SK-N-SH treated with all-trans-retinoic acid at 6 μM for 48 hours (cell line): ENCODE measurements at regions not wholly inside any gene's neighbourhood (a gene's known extent, or its start where the extent isn't known, plus 50 kb on each side); places are given as distances from the start of the nearest gene placed in this dataset.
"Not testable (repeated sequence)": the region's sequence is repeated elsewhere in the genome, so short reads cannot be mapped to it uniquely, and the experiment has no call there.

ENCODE experiments used
- ATAC-seq: fragments of 200-7000 bp; cut with Tn5 transposase; 3 replicates; pipeline ENCODE4 v1.9.1; 2020; ENCODE audit warnings: mild to moderate bottlenecking, moderate library complexity
- ARNTL ChIP-seq: fragments of 450-650 bp; formaldehyde crosslinking; IDR thresholded peaks from 2 replicates; pipeline ENCODE4 v1.5.0; 2020; ENCODE audit warnings: low read depth, mild to moderate bottlenecking, moderate library complexity, borderline replicate concordance
- BACH2 ChIP-seq: fragments of 250-450 bp; sonication (Bioruptor Pico); IDR thresholded peaks from 2 replicates; pipeline ENCODE4 v1.9.0; 2021; ENCODE audit warnings: mild to moderate bottlenecking, borderline replicate concordance
- CSDC2 ChIP-seq: fragments of 250-450 bp; sonication (Bioruptor Pico); IDR thresholded peaks from 2 replicates; pipeline ENCODE4 v1.5.0; 2020; ENCODE audit warnings: mild to moderate bottlenecking, moderate library complexity
- ESRRG ChIP-seq: fragments of 250-450 bp; sonication (Bioruptor Pico); IDR thresholded peaks from 2 replicates; pipeline ENCODE4 v1.6.1; 2021; ENCODE audit warnings: mild to moderate bottlenecking
- GLIS3 ChIP-seq: fragments of 250-450 bp; sonication (Bioruptor Pico); IDR thresholded peaks from 2 replicates; pipeline ENCODE4 v1.5.0; 2020; ENCODE audit warnings: mild to moderate bottlenecking, moderate library complexity
- ISL1 ChIP-seq: fragments of 250-450 bp; sonication (Bioruptor Pico); IDR thresholded peaks from 2 replicates; pipeline ENCODE4 v2.1.2; 2022; ENCODE audit warnings: mild to moderate bottlenecking, moderate library complexity
- OSR1 ChIP-seq: fragments of 250-450 bp; sonication (Bioruptor Pico); IDR thresholded peaks from 2 replicates; pipeline ENCODE4 v1.8.0; 2022; ENCODE audit warnings: moderate library complexity, mild to moderate bottlenecking, inconsistent platforms
- PPARA ChIP-seq: fragments of 250-450 bp; sonication (Bioruptor Pico); IDR thresholded peaks from 2 replicates; pipeline ENCODE4 v1.5.0; 2020; ENCODE audit warnings: mild to moderate bottlenecking, borderline replicate concordance
- RARB ChIP-seq: fragments of 250-450 bp; sonication (Bioruptor Pico); IDR thresholded peaks from 2 replicates; pipeline ENCODE4 v1.8.0; 2021; ENCODE audit warnings: mild to moderate bottlenecking, moderate library complexity
- SNAI2 ChIP-seq: fragments of 250-450 bp; sonication (Bioruptor Pico); IDR thresholded peaks from 2 replicates; pipeline ENCODE4 v1.5.0; 2020; ENCODE audit warnings: mild to moderate bottlenecking, moderate library complexity
- TCF4 ChIP-seq: fragments of 250-450 bp; sonication (Bioruptor Pico); IDR thresholded peaks from 2 replicates; pipeline ENCODE4 v1.8.0; 2021; ENCODE audit warnings: mild to moderate bottlenecking, moderate library complexity, borderline replicate concordance
- TOX ChIP-seq: fragments of 250-450 bp; sonication (Bioruptor Pico); IDR thresholded peaks from 2 replicates; pipeline ENCODE4 v1.8.0; 2021; ENCODE audit warnings: mild to moderate bottlenecking, moderate library complexity, borderline replicate concordance
- TSHZ2 ChIP-seq: fragments of 250-450 bp; sonication (Bioruptor Pico); IDR thresholded peaks from 2 replicates; pipeline ENCODE4 v1.5.0; 2020; ENCODE audit warnings: mild to moderate bottlenecking, moderate library complexity
- ZFP30 ChIP-seq: fragments of 450-650 bp; formaldehyde crosslinking; IDR thresholded peaks from 2 replicates; pipeline ENCODE4 v1.5.0; 2022; ENCODE audit warnings: mild to moderate bottlenecking, moderate library complexity
- ZNF565 ChIP-seq: fragments of 450-650 bp; formaldehyde crosslinking; conservative IDR thresholded peaks from 2 replicates; pipeline ENCODE4 v1.5.0; 2020; ENCODE audit warnings: low read depth, mild to moderate bottlenecking, moderate library complexity
- ZNF70 ChIP-seq: fragments of 450-650 bp; formaldehyde crosslinking; IDR thresholded peaks from 2 replicates; pipeline ENCODE4 v1.5.0; 2020; ENCODE audit warnings: mild to moderate bottlenecking, moderate library complexity
- ZNF8 ChIP-seq: fragments of 450-650 bp; formaldehyde crosslinking; IDR thresholded peaks from 2 replicates; pipeline ENCODE4 v1.5.0; 2020; ENCODE audit warnings: mild to moderate bottlenecking, moderate library complexity
- TF ChIP-seq, protein P1 (sequence below): fragments of 250-450 bp; sonication (Bioruptor Pico); IDR thresholded peaks from 2 replicates; pipeline ENCODE4 v1.5.1; 2020; ENCODE audit warnings: low read depth, mild to moderate bottlenecking, moderate library complexity
- TF ChIP-seq, protein P2 (sequence below): fragments of 250-450 bp; sonication (Bioruptor Pico); IDR thresholded peaks from 2 replicates; pipeline ENCODE4 v1.5.1; 2021; ENCODE audit warnings: mild to moderate bottlenecking, moderate library complexity
- TF ChIP-seq, protein P3 (sequence below): fragments of 250-450 bp; sonication (Bioruptor Pico); IDR thresholded peaks from 2 replicates; pipeline ENCODE4 v1.8.0; 2020; ENCODE audit warnings: mild to moderate bottlenecking, moderate library complexity, borderline replicate concordance

DNA sequence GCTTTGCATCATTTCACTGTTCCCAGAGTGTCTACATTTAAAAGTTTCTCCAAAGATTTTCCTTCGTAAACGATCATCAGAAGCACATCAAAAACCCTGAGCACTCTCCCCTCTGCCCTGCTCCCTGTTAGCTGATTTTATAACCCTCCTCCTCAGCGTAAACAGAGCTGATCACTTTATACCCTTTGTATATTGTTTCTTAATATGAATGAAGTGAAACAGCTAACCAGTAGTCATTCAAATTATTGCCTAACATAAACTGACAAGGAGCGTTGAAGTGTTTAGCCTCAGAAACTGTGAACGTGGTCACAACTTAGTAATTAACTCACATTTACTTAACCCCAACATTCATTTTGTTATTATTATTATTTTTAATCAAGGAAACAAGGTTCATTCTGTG lies 160.0 kb upstream of the FOXF1 start (continued):
- no peak for TF ChIP-seq ISL1 (CRISPR knock-in tag)
- TF ChIP-seq ARNTL (CRISPR knock-in tag): no peak

DNA sequence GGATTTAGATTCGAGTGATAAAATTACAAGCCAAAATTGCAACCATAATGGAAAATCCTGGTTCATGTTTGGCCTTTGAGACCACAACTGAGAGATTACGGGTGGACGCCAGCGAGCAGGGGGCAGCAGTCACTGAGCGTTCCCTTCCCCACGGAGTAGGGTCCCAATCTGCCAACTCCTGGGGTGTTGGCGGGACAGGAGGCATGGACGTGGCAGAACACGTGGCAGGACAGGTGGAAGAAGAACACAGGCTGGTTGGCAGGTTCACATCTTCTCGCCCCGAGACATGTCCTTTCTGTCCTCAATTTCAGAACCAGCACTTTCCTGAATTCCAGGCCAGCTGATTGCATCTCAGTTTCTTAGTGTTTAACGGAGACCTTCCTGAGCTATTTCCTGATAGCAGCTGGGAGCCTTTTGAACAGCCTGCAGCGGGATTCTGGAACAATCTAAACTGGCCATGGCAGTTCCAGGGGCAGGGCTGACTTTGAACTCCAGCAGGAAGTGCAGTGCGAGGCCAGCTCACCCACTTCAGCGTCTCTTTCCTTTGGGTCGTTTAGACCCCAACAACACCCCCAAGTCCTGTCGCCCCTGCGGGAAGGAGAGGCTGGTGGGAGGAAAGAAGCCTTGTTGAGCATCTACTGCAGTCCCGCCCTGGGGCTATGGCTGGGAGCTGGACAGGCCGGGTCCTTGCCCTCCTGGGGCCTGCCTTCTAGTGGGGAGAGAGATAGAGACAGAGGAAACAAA lies 159.1 kb upstream of the FOXF1 start:
- ATAC-seq: no peak
- TF ChIP-seq, protein P1, sequence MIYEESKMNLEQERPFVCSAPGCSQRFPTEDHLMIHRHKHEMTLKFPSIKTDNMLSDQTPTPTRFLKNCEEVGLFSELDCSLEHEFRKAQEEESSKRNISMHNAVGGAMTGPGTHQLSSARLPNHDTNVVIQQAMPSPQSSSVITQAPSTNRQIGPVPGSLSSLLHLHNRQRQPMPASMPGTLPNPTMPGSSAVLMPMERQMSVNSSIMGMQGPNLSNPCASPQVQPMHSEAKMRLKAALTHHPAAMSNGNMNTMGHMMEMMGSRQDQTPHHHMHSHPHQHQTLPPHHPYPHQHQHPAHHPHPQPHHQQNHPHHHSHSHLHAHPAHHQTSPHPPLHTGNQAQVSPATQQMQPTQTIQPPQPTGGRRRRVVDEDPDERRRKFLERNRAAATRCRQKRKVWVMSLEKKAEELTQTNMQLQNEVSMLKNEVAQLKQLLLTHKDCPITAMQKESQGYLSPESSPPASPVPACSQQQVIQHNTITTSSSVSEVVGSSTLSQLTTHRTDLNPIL (CRISPR knock-in tag): no peak
- TF ChIP-seq ZNF70 (CRISPR knock-in tag) (no peak), BACH2 (CRISPR knock-in tag) (no peak), OSR1 (CRISPR knock-in tag) (no peak), SNAI2 (CRISPR knock-in tag) (no peak), PPARA (CRISPR knock-in tag) (no peak), ZNF565 (CRISPR knock-in tag) (no peak), ZFP30 (CRISPR knock-in tag) (no peak), ESRRG (no peak), ISL1 (CRISPR knock-in tag) (no peak), TSHZ2 (CRISPR knock-in tag) (no peak), ARNTL (CRISPR knock-in tag) (no peak), ZNF8 (CRISPR knock-in tag) (no peak), CSDC2 (CRISPR knock-in tag) (no peak), TCF4 (CRISPR knock-in tag) (no peak), TOX (CRISPR knock-in tag) (no peak), GLIS3 (no peak), RARB (CRISPR knock-in tag) (no peak)
- TF ChIP-seq, protein P2, sequence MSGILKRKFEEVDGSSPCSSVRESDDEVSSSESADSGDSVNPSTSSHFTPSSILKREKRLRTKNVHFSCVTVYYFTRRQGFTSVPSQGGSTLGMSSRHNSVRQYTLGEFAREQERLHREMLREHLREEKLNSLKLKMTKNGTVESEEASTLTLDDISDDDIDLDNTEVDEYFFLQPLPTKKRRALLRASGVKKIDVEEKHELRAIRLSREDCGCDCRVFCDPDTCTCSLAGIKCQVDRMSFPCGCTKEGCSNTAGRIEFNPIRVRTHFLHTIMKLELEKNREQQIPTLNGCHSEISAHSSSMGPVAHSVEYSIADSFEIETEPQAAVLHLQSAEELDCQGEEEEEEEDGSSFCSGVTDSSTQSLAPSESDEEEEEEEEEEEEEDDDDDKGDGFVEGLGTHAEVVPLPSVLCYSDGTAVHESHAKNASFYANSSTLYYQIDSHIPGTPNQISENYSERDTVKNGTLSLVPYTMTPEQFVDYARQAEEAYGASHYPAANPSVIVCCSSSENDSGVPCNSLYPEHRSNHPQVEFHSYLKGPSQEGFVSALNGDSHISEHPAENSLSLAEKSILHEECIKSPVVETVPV (CRISPR knock-in tag): no peak
- TF ChIP-seq, protein P3, sequence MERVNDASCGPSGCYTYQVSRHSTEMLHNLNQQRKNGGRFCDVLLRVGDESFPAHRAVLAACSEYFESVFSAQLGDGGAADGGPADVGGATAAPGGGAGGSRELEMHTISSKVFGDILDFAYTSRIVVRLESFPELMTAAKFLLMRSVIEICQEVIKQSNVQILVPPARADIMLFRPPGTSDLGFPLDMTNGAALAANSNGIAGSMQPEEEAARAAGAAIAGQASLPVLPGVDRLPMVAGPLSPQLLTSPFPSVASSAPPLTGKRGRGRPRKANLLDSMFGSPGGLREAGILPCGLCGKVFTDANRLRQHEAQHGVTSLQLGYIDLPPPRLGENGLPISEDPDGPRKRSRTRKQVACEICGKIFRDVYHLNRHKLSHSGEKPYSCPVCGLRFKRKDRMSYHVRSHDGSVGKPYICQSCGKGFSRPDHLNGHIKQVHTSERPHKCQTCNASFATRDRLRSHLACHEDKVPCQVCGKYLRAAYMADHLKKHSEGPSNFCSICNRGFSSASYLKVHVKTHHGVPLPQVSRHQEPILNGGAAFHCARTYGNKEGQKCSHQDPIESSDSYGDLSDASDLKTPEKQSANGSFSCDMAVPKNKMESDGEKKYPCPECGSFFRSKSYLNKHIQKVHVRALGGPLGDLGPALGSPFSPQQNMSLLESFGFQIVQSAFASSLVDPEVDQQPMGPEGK (CRISPR knock-in tag): no peak

- not testable (repeated sequence) for ATAC-seq
Measured at GRCh38 chr16:86351785-86352139, 158.6 kb upstream of the FOXF1 start.

GRCh38 chr16:86353148-86353547 lies 157.2 kb upstream of the FOXF1 start:
- TF ChIP-seq, protein P1 (CRISPR knock-in tag): no peak
- no peak for ATAC-seq
